ENCODE measurements at regions not wholly inside any gene's neighbourhood (a gene's known extent, or its start where the extent isn't known, plus 50 kb on each side); places are given as distances from the start of the nearest gene placed in this dataset.

DNA sequence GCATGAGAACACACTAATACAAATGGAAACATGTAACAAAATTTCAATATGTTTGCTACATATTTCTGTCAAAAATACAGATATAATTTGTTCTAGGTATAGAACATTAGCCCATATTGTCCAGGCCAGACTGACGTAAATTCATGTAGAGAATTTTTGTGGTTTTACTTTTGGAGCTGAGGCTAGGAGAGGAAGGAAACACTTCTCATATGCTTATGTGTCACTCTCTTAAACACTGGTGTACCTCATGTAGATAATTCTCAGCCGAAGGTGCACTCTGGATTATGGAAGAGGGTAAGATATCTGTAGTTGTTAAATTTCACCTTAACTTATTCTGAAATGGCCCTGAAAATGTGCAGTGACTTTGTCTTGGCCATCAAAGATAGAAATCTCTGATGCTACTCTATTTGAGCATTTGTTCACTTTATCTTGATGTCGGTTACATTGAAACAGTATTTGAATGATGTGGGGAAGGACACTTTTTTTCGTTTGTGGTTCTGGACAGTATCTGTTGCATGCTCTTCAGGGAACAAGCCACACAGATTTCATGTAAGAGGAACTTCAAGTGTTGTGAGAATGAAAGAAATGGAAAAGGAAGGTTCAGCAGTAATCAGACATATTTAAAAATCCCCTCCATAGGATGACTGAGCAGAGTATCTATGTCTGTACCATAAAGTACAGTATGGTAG is 202.7 kb downstream of the SPATA31D1 start:
- 74 to 92% methylated on average over 4 of the region's 4 CpGs for WGBS, 2 donors
- DNase-seq (ENCODE audit: low spot score in 2 of 2): no peak

DNA sequence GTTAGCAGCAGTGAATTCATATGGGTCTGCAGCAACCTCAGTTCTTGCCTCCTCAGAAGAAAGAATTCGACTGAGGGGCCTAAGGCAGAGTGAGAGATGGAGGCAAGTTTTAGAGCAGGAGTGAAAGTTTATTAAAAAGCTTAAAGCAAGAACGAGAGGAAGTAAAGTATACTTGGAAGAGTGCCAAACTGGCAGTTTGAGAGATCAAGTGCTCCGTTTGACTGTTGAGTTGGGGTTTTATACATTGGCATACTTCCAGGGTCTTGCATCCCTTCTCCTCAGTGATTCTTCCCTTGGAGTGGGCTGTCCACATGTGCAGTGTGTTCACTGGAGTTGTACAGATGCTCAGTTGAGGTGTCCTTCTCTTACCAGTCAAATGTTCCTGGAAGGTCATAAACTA is 203.6 kb downstream of the SPATA31D1 start:
- no peak for DNase-seq (ENCODE audit: low spot score in 2 of 2)
- WGBS, 2 donors: 27 to 29% methylated on average over 3 of the region's 3 CpGs
- TF ChIP-seq, protein P1, sequence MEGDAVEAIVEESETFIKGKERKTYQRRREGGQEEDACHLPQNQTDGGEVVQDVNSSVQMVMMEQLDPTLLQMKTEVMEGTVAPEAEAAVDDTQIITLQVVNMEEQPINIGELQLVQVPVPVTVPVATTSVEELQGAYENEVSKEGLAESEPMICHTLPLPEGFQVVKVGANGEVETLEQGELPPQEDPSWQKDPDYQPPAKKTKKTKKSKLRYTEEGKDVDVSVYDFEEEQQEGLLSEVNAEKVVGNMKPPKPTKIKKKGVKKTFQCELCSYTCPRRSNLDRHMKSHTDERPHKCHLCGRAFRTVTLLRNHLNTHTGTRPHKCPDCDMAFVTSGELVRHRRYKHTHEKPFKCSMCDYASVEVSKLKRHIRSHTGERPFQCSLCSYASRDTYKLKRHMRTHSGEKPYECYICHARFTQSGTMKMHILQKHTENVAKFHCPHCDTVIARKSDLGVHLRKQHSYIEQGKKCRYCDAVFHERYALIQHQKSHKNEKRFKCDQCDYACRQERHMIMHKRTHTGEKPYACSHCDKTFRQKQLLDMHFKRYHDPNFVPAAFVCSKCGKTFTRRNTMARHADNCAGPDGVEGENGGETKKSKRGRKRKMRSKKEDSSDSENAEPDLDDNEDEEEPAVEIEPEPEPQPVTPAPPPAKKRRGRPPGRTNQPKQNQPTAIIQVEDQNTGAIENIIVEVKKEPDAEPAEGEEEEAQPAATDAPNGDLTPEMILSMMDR (IDR thresholded peaks at IDR 0.05): no peak
- no peak for TF ChIP-seq POLR2A (IDR thresholded peaks at IDR 0.05)
- H3K4me3 ChIP-seq (ENCODE audit: low read depth, poor library complexity, severe bottlenecking): no peak overlapping the region
- intact Hi-C loops (cut with DNase I; ENCODE audit: low total_unique reads): no loop called here

More for the DNA sequence above, 202.7 kb downstream of the SPATA31D1 start:
- intact Hi-C loops (cut with DNase I; ENCODE audit: low total_unique reads): no loop called here
- TF ChIP-seq, protein P1 (IDR thresholded peaks at IDR 0.05): no peak
- TF ChIP-seq POLR2A (IDR thresholded peaks at IDR 0.05): no peak
- H3K4me3 ChIP-seq (ENCODE audit: low read depth, poor library complexity, severe bottlenecking): no peak overlapping the region

DNA sequence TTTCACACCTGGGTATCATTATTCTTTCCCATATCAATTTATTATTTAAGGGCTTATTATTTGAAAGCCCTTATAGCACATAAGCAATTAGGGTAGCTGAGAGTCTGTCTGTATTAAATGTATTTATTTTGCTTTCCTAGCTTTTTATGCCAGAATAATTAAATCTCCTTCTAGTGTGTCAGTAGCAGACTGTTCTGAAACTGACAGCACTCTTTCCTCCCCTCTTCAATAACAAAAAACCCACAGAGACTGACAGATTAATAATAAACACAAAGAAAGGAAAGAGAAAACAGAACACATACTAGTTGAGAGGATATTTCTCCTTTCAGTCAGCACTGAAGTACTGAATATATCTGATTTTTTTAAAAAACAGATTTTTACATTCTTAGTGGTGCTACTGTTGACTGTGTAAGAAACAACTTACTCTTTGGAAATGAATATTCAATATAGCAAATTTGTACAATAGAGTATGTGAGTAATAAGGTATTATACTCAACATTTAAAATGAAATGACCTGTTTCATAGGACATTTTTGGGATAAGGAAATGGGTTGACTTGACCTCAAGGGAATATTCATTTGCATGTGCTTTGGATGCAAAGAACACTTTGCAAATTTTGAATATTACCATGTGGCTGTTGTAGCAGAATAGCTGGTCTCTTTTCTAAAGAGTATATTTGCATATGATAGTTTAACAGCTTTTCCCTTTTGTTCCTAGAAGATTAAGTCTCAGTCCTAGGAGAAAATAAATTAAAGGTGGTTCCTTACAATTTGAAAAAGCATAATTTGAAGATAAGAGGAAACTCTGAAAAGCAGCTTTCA is 208.3 kb downstream of the SPATA31D1 start:
- intact Hi-C loops (cut with DNase I; ENCODE audit: low total_unique reads): no loop called here
- no peak for TF ChIP-seq POLR2A (IDR thresholded peaks at IDR 0.05)
- TF ChIP-seq, protein P1 (IDR thresholded peaks at IDR 0.05): no peak
- no peak overlapping the region for H3K4me3 ChIP-seq (ENCODE audit: low read depth, poor library complexity, severe bottlenecking)
- no peak for DNase-seq (ENCODE audit: low spot score in 2 of 2)

DNA sequence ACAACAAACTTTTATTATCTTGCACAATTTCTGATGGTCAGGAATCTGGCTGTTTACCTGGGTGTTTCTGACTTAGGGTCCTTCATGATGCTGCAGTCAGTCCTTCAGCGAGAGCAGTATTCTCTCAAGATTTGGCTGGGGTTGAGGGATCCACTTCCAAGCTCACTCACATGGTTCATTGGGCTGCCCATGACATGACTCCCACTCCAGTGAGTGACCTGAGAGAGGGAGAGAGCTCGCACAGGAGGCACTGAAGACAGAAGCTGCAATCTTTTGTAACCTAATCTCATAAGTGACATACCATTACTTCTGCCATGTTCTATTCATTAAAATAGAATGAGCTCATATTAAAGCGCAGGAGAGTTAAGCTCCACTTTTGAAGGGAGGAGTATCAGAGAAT is 212.6 kb downstream of the SPATA31D1 start:
- 88 to 95% methylated on average over 3 of the region's 3 CpGs for WGBS, 2 donors
- intact Hi-C loops (cut with DNase I; ENCODE audit: low total_unique reads): no loop called here
- TF ChIP-seq, protein P1 (IDR thresholded peaks at IDR 0.05): no peak
- no peak for TF ChIP-seq POLR2A (IDR thresholded peaks at IDR 0.05)
- H3K4me3 ChIP-seq (ENCODE audit: low read depth, poor library complexity, severe bottlenecking): no peak overlapping the region
- no peak for DNase-seq (ENCODE audit: low spot score in 2 of 2)

DNA sequence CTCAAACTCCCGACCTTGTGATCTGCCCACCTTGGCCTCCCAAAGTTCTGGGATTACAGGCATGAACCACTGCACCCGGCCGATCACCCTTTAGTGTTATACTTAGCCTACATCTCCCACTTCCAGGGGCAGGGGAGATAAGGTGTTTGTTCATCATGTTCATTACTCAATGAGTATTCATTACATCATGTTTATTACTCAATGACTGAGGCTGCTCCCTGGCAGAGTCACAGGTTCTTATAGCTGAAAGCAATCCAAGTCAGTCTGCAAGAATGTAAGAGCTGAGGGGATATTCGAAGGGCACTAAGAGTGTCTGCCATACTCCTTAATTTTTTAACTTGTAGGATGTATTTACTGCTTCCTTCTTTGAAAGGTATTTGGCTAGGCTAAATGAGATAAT is 214.2 kb downstream of the SPATA31D1 start:
- TF ChIP-seq, protein P1 (IDR thresholded peaks at IDR 0.05): no peak
- no peak for TF ChIP-seq POLR2A (IDR thresholded peaks at IDR 0.05)
- intact Hi-C loops (cut with DNase I; ENCODE audit: low total_unique reads): no loop called here
- WGBS, 2 donors: 79 to 81% methylated on average over 4 of the region's 4 CpGs
- H3K4me3 ChIP-seq (ENCODE audit: low read depth, poor library complexity, severe bottlenecking): no peak overlapping the region
- DNase-seq (ENCODE audit: low spot score in 2 of 2): no peak

Measured in lower leg skin (tissue), 4 donors.